Parathyroid adenoma (tissue), 2 donors: ENCODE measurements at regions not wholly inside any gene's neighbourhood (a gene's known extent, or its start where the extent isn't known, plus 50 kb on each side); places are given as distances from the start of the nearest gene placed in this dataset.

Experiments
- H2AFZ ChIP-seq: fragments of 300-600 bp; sonication (generic); one replicate; pipeline ENCODE4 v1.7.0; 2017; ENCODE audit warnings: antibody characterized with exemption, mild to moderate bottlenecking
- H3K27ac ChIP-seq: fragments of 300-600 bp; sonication (generic); one replicate; pipeline ENCODE4 v1.7.0; 2017
- H3K27me3 ChIP-seq: fragments of 300-600 bp; sonication (generic); one replicate; pipeline ENCODE4 v1.7.0; 2017; ENCODE audit warnings: low read length; ENCODE audit not compliant: control insufficient read depth, insufficient read depth
- H3K36me3 ChIP-seq: fragments of 300-600 bp; sonication (generic); one replicate; pipeline ENCODE4 v1.7.0; 2017; ENCODE audit warnings: low read length; ENCODE audit not compliant: control insufficient read depth, insufficient read depth
- H3K4me1 ChIP-seq: fragments of 300-600 bp; sonication (generic); one replicate; pipeline ENCODE4 v1.7.0; 2017; ENCODE audit warnings: control low read depth
- H3K4me2 ChIP-seq: fragments of 300-600 bp; sonication (generic); one replicate; pipeline ENCODE4 v1.7.0; 2017; ENCODE audit warnings: low read length
- H3K4me3 ChIP-seq: fragments of 300-600 bp; sonication (generic); one replicate; pipeline ENCODE4 v1.7.0; 2017; ENCODE audit warnings: low read depth, low read length
- H3K79me2 ChIP-seq: fragments of 300-600 bp; sonication (generic); one replicate; pipeline ENCODE4 v1.7.0; 2017; ENCODE audit warnings: control low read depth
- H3K9ac ChIP-seq: fragments of 300-600 bp; sonication (generic); one replicate; pipeline ENCODE4 v1.7.0; 2017; ENCODE audit warnings: mild to moderate bottlenecking
- H3K9me3 ChIP-seq: fragments of 300-600 bp; sonication (generic); one replicate; pipeline ENCODE4 v1.7.0; 2017; ENCODE audit warnings: low read length; ENCODE audit not compliant: control insufficient read depth
- CTCF ChIP-seq: fragments of 300-600 bp; sonication (generic); IDR thresholded peaks from one replicate; pipeline ENCODE4 v1.7.0; 2017; ENCODE audit warnings: antibody characterized with exemption, mild to moderate bottlenecking
- donor health status: primary hyperparathyroidism.

DNA sequence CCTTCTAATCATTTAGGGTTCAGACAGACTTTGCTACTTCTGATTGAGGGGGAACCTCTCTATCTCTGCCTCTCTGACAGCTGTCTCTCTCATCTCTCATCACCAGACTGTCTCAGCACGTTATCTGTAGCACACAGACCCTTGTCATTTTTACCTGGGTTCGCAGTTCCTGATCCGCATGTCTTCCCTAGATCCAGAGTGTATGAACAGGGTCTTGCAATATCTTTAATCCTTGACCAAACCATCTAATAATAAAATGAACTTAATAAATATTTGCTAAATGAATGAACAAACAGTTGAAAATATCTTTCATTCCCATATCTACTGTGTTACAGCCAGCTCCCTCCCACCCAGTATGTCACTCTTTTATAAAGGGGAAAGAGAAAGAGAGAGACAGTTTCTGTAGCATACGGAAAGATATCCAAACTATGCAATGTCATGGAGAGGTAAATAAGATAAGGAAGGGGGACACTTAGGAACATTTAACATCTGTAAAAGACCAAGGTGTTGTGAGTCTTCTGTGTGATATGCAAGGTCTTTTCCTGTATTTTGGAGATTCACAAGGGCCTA is 507.6 kb downstream of the SUCLG1 start:
- Histone ChIP-seq H3K27me3 (no peaks in the 10 kb centered on the region), H3K9ac (no peak overlapping the region), H3K4me3 (no peak overlapping the region), H3K27ac (no peak overlapping the region), H2AFZ (no peak overlapping the region), H3K4me2 (no peak overlapping the region), H3K36me3 (no peaks in the 10 kb centered on the region), H3K9me3 (no peaks in the 10 kb centered on the region), H3K4me1 (no peaks in the 10 kb centered on the region), H3K79me2 (no peaks in the 10 kb centered on the region)
- TF ChIP-seq CTCF = no peak

DNA sequence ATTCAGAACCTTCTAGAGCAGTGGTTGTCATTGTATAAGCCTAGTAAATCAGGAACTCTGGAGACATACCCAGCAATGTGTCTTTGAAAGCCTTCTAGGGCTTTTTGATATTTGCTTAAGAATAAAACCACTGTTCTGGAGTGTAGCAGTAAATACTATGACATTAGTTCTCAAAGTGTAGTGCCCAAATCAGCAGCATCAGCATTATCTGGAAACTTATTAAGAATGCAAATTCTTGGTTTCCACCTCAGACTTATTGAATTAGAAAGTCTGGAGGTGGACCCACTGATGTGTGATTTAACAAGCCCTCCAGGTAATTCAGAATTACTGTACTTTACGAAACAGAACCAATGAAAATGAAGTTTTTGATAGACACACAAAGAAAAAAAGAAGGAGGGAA is 509.7 kb downstream of the SUCLG1 start:
- Histone ChIP-seq H3K9ac (no peak overlapping the region), H3K4me1 (no peaks in the 10 kb centered on the region), H3K4me3 (no peak overlapping the region), H3K27ac (no peak overlapping the region), H3K36me3 (no peaks in the 10 kb centered on the region), H2AFZ (no peak overlapping the region), H3K4me2 (no peak overlapping the region), H3K9me3 (no peaks in the 10 kb centered on the region), H3K27me3 (no peaks in the 10 kb centered on the region), H3K79me2 (no peaks in the 10 kb centered on the region)
- no peak for TF ChIP-seq CTCF

DNA sequence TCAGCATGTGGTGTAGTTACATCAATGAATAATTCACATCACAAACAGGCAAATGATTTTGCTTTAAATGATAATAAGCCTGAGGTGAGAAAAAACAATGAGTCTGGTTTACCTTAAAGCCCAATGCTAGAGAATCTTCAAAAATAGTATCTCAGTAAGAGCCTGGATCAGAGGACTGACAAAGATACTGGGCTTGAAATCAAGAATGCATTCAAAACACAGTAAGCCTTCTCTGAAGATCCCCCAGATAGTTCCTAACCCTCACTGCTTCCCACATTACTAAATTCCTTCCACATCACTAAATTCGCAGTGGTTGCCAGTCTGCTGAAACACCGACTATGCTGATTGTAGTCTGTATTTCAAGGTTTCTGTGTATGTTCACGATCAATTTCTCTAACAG is 514.9 kb downstream of the SUCLG1 start:
- Histone ChIP-seq H3K9ac (no peak overlapping the region), H3K4me2 (no peak overlapping the region), H3K27ac (no peak overlapping the region), H3K4me1 (no peaks in the 10 kb centered on the region), H2AFZ (no peak overlapping the region), H3K9me3 (no peaks in the 10 kb centered on the region), H3K36me3 (no peaks in the 10 kb centered on the region), H3K4me3 (no peak overlapping the region), H3K27me3 (no peaks in the 10 kb centered on the region), H3K79me2 (no peaks in the 10 kb centered on the region)
- no peak for TF ChIP-seq CTCF

- no peak overlapping the region for H3K27ac ChIP-seq
- H3K36me3 ChIP-seq = no peaks in the 10 kb centered on the region
- H3K79me2 ChIP-seq = no peaks in the 10 kb centered on the region
- no peaks in the 10 kb centered on the region for H3K4me1 ChIP-seq
- no peak overlapping the region for H2AFZ ChIP-seq
- no peak for TF ChIP-seq CTCF
- H3K9ac ChIP-seq = no peak overlapping the region
- H3K27me3 ChIP-seq = no peaks in the 10 kb centered on the region
- no peak overlapping the region for H3K4me3 ChIP-seq
- H3K4me2 ChIP-seq = no peak overlapping the region
- no peaks in the 10 kb centered on the region for H3K9me3 ChIP-seq
Measured at GRCh38 chr2:83943265-83943664, 515.8 kb downstream of the SUCLG1 start.

DNA sequence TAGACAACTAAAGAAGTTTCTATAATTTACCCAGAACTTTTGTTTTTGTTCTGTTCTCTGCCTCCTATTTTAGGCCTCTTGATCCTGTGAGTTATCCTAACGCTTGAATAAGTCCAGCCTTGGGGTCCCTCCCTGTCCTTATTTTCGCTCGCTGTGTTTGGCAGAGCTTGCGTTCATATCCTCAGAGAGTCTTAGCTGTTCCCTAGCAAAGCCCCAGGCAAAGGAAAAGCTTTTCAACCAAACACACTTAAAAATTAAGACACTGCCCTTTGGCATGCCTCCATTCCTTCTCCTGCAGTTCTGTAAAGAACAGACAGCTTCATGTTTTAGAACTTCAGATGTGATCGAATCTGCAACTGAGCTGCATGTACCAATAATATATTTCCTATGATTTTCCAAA is 517.2 kb downstream of the SUCLG1 start:
- Histone ChIP-seq H3K36me3 (no peaks in the 10 kb centered on the region), H3K27ac (no peak overlapping the region), H3K9me3 (no peaks in the 10 kb centered on the region), H3K4me2 (no peak overlapping the region), H3K9ac (no peak overlapping the region), H3K79me2 (no peaks in the 10 kb centered on the region), H3K4me1 (no peaks in the 10 kb centered on the region), H3K27me3 (no peaks in the 10 kb centered on the region), H2AFZ (no peak overlapping the region), H3K4me3 (no peak overlapping the region)
- no peak for TF ChIP-seq CTCF
